Erythroblast (primary cell): ENCODE measurements at regions not wholly inside any gene's neighbourhood (a gene's known extent, or its start where the extent isn't known, plus 50 kb on each side); places are given as distances from the start of the nearest gene placed in this dataset.

Experiments
- GATA1 ChIP-seq: IDR thresholded peaks from 2 replicates; pipeline ENCODE4 v1.6.1; 2011; ENCODE audit warnings: low read depth, mild to moderate bottlenecking, control low read depth, low read length, moderate library complexity
- POLR2A ChIP-seq: IDR thresholded peaks from 2 replicates; pipeline ENCODE4 v1.6.1; 2011; ENCODE audit warnings: mild to moderate bottlenecking, low read length

DNA sequence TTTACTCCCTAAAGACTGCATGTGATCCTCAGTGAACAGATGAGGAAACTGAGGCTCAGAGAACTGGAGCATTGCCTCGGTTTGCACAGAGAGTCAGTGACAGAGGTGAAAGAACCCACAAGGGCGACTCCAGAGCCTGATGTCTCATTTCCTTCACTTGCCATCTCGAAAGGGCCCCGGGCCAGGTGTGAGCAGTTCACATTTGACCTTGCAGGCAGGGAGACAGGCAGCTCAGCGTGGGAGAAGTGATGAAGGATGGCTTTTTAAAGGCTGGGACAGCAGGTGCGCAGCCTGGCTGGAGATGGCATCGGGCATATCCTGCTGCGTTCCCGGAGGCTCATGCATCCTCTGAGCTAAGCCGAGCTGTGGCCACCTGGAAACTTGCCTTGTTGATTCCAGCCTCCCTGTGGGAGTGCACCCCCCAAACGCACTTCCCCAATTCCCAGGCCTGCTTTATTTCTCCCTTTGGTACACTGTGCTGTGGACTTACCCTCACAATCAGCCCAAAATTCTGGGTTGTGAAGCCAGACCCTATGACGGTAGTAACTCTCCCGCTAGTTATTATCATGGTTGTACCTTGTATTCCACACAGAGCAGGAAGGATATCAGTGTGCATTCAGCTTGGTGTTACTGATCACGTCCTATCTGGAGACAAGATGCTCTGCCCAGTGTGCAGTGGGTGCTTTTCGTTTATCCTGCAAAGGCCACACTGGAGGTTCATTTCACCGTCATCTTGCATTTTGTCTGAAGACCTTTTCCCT, 753.2 kb upstream of the EEF2KMT start:
- TF ChIP-seq POLR2A (no peak), GATA1 (no peak)
